ENCODE measurements at regions not wholly inside any gene's neighbourhood (a gene's known extent, or its start where the extent isn't known, plus 50 kb on each side); places are given as distances from the start of the nearest gene placed in this dataset.

DNA sequence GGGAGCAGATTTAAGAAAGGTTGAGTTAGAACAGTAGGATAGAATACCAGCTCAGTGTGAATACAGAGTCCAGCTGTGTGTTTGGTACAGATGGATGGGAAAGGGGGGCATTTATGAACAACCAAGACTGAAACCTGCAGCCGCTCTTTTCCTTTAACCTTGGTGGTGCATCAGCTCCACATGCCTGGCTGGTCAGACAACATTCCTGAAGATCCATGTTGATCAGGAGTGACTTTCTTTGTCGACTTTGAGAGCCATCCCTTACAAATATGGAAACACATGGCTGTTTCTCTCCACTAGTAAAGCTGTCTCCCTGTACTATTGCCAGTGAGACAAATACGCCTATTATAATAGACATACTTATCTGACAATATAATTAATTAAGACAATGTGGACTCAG, 476.5 kb upstream of the IGFBP3 start:
- TF ChIP-seq, protein P1, sequence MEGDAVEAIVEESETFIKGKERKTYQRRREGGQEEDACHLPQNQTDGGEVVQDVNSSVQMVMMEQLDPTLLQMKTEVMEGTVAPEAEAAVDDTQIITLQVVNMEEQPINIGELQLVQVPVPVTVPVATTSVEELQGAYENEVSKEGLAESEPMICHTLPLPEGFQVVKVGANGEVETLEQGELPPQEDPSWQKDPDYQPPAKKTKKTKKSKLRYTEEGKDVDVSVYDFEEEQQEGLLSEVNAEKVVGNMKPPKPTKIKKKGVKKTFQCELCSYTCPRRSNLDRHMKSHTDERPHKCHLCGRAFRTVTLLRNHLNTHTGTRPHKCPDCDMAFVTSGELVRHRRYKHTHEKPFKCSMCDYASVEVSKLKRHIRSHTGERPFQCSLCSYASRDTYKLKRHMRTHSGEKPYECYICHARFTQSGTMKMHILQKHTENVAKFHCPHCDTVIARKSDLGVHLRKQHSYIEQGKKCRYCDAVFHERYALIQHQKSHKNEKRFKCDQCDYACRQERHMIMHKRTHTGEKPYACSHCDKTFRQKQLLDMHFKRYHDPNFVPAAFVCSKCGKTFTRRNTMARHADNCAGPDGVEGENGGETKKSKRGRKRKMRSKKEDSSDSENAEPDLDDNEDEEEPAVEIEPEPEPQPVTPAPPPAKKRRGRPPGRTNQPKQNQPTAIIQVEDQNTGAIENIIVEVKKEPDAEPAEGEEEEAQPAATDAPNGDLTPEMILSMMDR (conservative IDR thresholded peaks at IDR 0.05; ENCODE audit: low read length) = no peak
- no peak for TF ChIP-seq EZH2phosphoT487 (IDR thresholded peaks at IDR 0.05; ENCODE audit: borderline replicate concordance)
